SK-MEL-5 (cell line): ENCODE measurements at regions not wholly inside any gene's neighbourhood (a gene's known extent, or its start where the extent isn't known, plus 50 kb on each side); places are given as distances from the start of the nearest gene placed in this dataset.

Experiments used
- DNase-seq: peaks from one replicate; pipeline ENCODE4 v3.0.0-alpha.2; 2016; ENCODE audit warnings: low read depth, low spot score
- in situ Hi-C: cut with HindIII; loops from 2 replicates; pipeline ENCODE4 v1.10.0; 2016; ENCODE audit warnings: low sequenced_read_pairs, high pct_unique_total_duplicates, low pct_unique_long_range_greater_than_20kb

GRCh38 chr9:1115370-1115769 lies 65.2 kb downstream of the DMRT2 start:
- in situ Hi-C loops = no loop called here
- no peak for DNase-seq

GRCh38 chr9:1117439-1117838 lies 67.3 kb downstream of the DMRT2 start:
- in situ Hi-C loops = no loop called here
- DNase-seq = no peak

- DNase-seq = no peak
- in situ Hi-C loops = no loop called here
Measured at GRCh38 chr9:1120500-1121165, 70.5 kb downstream of the DMRT2 start.

- in situ Hi-C loops = no loop called here
- DNase-seq = no peak
Measured at GRCh38 chr9:1125741-1126140, 75.6 kb downstream of the DMRT2 start.

- no peak for DNase-seq
- in situ Hi-C loops = no loop called here
Measured at GRCh38 chr9:1128046-1128445, 77.9 kb downstream of the DMRT2 start.

- in situ Hi-C loops = no loop called here
- no peak for DNase-seq
Measured at GRCh38 chr9:1129382-1129781, 79.2 kb downstream of the DMRT2 start.

GRCh38 chr9:1140057-1140456 lies 89.9 kb downstream of the DMRT2 start:
- in situ Hi-C loops = no loop called here
- DNase-seq = no peak

GRCh38 chr9:1151691-1152090 lies 101.5 kb downstream of the DMRT2 start:
- DNase-seq = no peak
- in situ Hi-C loops = no loop called here

- in situ Hi-C loops = no loop called here
- DNase-seq = no peak
Measured at GRCh38 chr9:1152171-1152570, 102.0 kb downstream of the DMRT2 start.

GRCh38 chr9:1154739-1155138 lies 104.6 kb downstream of the DMRT2 start:
- in situ Hi-C loops = no loop called here
- no peak for DNase-seq

GRCh38 chr9:1155602-1156001 lies 105.4 kb downstream of the DMRT2 start:
- no peak for DNase-seq
- in situ Hi-C loops = no loop called here

- in situ Hi-C loops = no loop called here
- no peak for DNase-seq
Measured at GRCh38 chr9:1156794-1157550, 106.8 kb downstream of the DMRT2 start.

GRCh38 chr9:1157836-1158235 lies 107.7 kb downstream of the DMRT2 start:
- DNase-seq = no peak
- in situ Hi-C loops = no loop called here

- no peak for DNase-seq
- in situ Hi-C loops = no loop called here
Measured at GRCh38 chr9:1170918-1171317, 120.8 kb downstream of the DMRT2 start.

GRCh38 chr9:1171546-1171945 lies 121.4 kb downstream of the DMRT2 start:
- in situ Hi-C loops = no loop called here
- DNase-seq = no peak

GRCh38 chr9:1173211-1173610 lies 123.1 kb downstream of the DMRT2 start:
- DNase-seq = no peak
- in situ Hi-C loops = no loop called here

GRCh38 chr9:1173993-1174392 lies 123.8 kb downstream of the DMRT2 start:
- in situ Hi-C loops = no loop called here
- DNase-seq = no peak

GRCh38 chr9:1179366-1179765 lies 129.2 kb downstream of the DMRT2 start:
- no peak for DNase-seq
- in situ Hi-C loops = no loop called here

- in situ Hi-C loops = no loop called here
- DNase-seq = no peak
Measured at GRCh38 chr9:1184146-1184545, 134.0 kb downstream of the DMRT2 start.
